GM23338 (cell line): ENCODE measurements at regions not wholly inside any gene's neighbourhood (a gene's known extent, or its start where the extent isn't known, plus 50 kb on each side); places are given as distances from the start of the nearest gene placed in this dataset.

Experiments
- ATAC-seq: fragments of 200-7000 bp; cut with Tn5 transposase; 3 replicates; pipeline ENCODE4 v1.9.1; 2020
- DNase-seq: peaks from one replicate; pipeline ENCODE4 v3.0.0-alpha.2; 2015; ENCODE audit warnings: low spot score
- H2AFZ ChIP-seq: fragments of 200-600 bp; sonication (generic); 2 replicates; pipeline ENCODE4 v1.8.0; 2016; ENCODE audit warnings: antibody characterized with exemption, mild to moderate bottlenecking, moderate library complexity
- H3F3A ChIP-seq: fragments of 200-600 bp; sonication (generic); replicated peaks from 2 replicates; pipeline ENCODE4 v1.8.0; 2017; ENCODE audit warnings: antibody characterized with exemption, mixed run types, low read depth
- H3K27ac ChIP-seq: fragments of 200-600 bp; sonication (generic); 2 replicates; pipeline ENCODE4 v1.6.1; 2016; ENCODE audit warnings: low read depth
- H3K27me3 ChIP-seq: fragments of 200-600 bp; sonication (generic); 2 replicates; pipeline ENCODE4 v1.8.0; 2016; ENCODE audit warnings: mild to moderate bottlenecking, mixed run types, moderate library complexity; ENCODE audit not compliant: insufficient read depth
- H3K36me3 ChIP-seq: fragments of 200-600 bp; sonication (generic); 2 replicates; pipeline ENCODE4 v1.8.0; 2016; ENCODE audit warnings: mild to moderate bottlenecking; ENCODE audit not compliant: insufficient read depth
- H3K4me1 ChIP-seq: fragments of 200-600 bp; sonication (generic); 2 replicates; pipeline ENCODE4 v1.8.0; 2016; ENCODE audit warnings: mild to moderate bottlenecking, moderate library complexity; ENCODE audit not compliant: insufficient read depth
- H3K4me2 ChIP-seq: fragments of 200-600 bp; sonication (generic); 2 replicates; pipeline ENCODE4 v1.7.1; 2017; ENCODE audit warnings: mixed run types
- H3K4me3 ChIP-seq: fragments of 200-600 bp; sonication (generic); 2 replicates; pipeline ENCODE4 v1.6.1; 2016; ENCODE audit warnings: mixed run types
- H3K79me2 ChIP-seq: fragments of 200-600 bp; sonication (generic); replicated peaks from 2 replicates; pipeline ENCODE4 v1.8.0; 2017; ENCODE audit warnings: mild to moderate bottlenecking; ENCODE audit not compliant: insufficient read depth
- H3K9me2 ChIP-seq: fragments of 200-600 bp; sonication (generic); 2 replicates; pipeline ENCODE4 v1.8.0; 2017; ENCODE audit not compliant: insufficient read depth
- H4K20me1 ChIP-seq: fragments of 200-600 bp; sonication (generic); replicated peaks from 2 replicates; pipeline ENCODE4 v1.8.0; 2017; ENCODE audit warnings: mild to moderate bottlenecking; ENCODE audit not compliant: insufficient read depth
- H3K27ac Mint-ChIP-seq: 2 replicates; pipeline ENCODE4 v1.8.0; 2020; ENCODE audit warnings: inconsistent platforms, mild to moderate bottlenecking, moderate library complexity, mixed read lengths
- H3K27me3 Mint-ChIP-seq: 3 replicates; pipeline ENCODE4 v1.8.0; 2022; ENCODE audit warnings: low read depth, mild to moderate bottlenecking, moderate library complexity, mixed read lengths, inconsistent platforms; ENCODE audit not compliant: insufficient read depth, poor library complexity
- H3K36me3 Mint-ChIP-seq: 3 replicates; pipeline ENCODE4 v1.8.0; 2021; ENCODE audit warnings: low read depth, mild to moderate bottlenecking, inconsistent platforms, moderate library complexity, mixed read lengths
- H3K4me1 Mint-ChIP-seq: 3 replicates; pipeline ENCODE4 v1.8.0; 2020; ENCODE audit warnings: mild to moderate bottlenecking, inconsistent platforms, mixed read lengths
- H3K4me3 Mint-ChIP-seq: 3 replicates; pipeline ENCODE4 v1.8.0; 2021; ENCODE audit warnings: moderate library complexity, mild to moderate bottlenecking, inconsistent platforms, mixed read lengths
- H3K9me3 Mint-ChIP-seq: 3 replicates; pipeline ENCODE4 v1.8.0; 2020; ENCODE audit warnings: moderate library complexity, mild to moderate bottlenecking, inconsistent platforms, mixed read lengths
- CREB1 ChIP-seq: fragments of 250-450 bp; sonication (Bioruptor Pico); IDR thresholded peaks from 2 replicates; pipeline ENCODE4 v1.5.0; 2020; ENCODE audit warnings: low read depth, mild to moderate bottlenecking, moderate library complexity
- ETS1 ChIP-seq: IDR thresholded peaks from 2 replicates; pipeline ENCODE4 v1.6.1; 2016; ENCODE audit warnings: antibody characterized with exemption
- EZH2phosphoT487 ChIP-seq: fragments of 200-600 bp; sonication (generic); IDR thresholded peaks from one replicate; pipeline ENCODE4 v1.8.1; 2018; ENCODE audit warnings: antibody characterized with exemption; ENCODE audit not compliant: unreplicated experiment
- JUNB ChIP-seq: IDR thresholded peaks from one replicate; pipeline ENCODE4 v1.6.1; 2016; ENCODE audit warnings: antibody characterized with exemption; ENCODE audit not compliant: unreplicated experiment
- NANOG ChIP-seq: IDR thresholded peaks from 2 replicates; pipeline ENCODE4 v1.6.1; 2016; ENCODE audit warnings: antibody characterized with exemption, borderline replicate concordance
- POLR2AphosphoS5 ChIP-seq: IDR thresholded peaks from 2 replicates; pipeline ENCODE4 v1.6.1; 2016; ENCODE audit warnings: antibody characterized with exemption, low read depth
- REST ChIP-seq: IDR thresholded peaks from one replicate; pipeline ENCODE4 v1.6.1; 2018; ENCODE audit warnings: antibody characterized with exemption; ENCODE audit not compliant: unreplicated experiment
- STAT1 ChIP-seq: IDR thresholded peaks from one replicate; pipeline ENCODE4 v1.6.1; 2016; ENCODE audit warnings: antibody characterized with exemption; ENCODE audit not compliant: unreplicated experiment
- ZNF114 ChIP-seq: fragments of 250-450 bp; sonication (Bioruptor Pico); IDR thresholded peaks from 2 replicates; pipeline ENCODE4 v1.5.0; 2020; ENCODE audit warnings: mild to moderate bottlenecking, moderate library complexity
- ZNF331 ChIP-seq: fragments of 250-450 bp; sonication (Bioruptor Pico); IDR thresholded peaks from 2 replicates; pipeline ENCODE4 v1.5.0; 2020; ENCODE audit warnings: low read depth, mild to moderate bottlenecking, moderate library complexity
- ZNF462 ChIP-seq: fragments of 250-450 bp; sonication (Bioruptor Pico); IDR thresholded peaks from 2 replicates; pipeline ENCODE4 v1.5.0; 2020; ENCODE audit warnings: mild to moderate bottlenecking, moderate library complexity

GRCh38 chr9:134545215-134545542 is 96.4 kb upstream of the COL5A1 start:
- no peaks in the 10 kb centered on the region for H3K79me2 ChIP-seq
- no peaks in the 10 kb centered on the region for H3K9me2 ChIP-seq
- TF ChIP-seq JUNB, result no peak
- no peak for TF ChIP-seq STAT1
- TF ChIP-seq ZNF114, result no peak
- no peak for TF ChIP-seq NANOG
- H3K27me3 Mint-ChIP-seq, result peaks cover under 1% of the 10 kb centered on the region
- no peaks in the 10 kb centered on the region; the same call in 2 of the 3 replicates for H3K36me3 Mint-ChIP-seq
- H3K4me1 Mint-ChIP-seq, result peaks cover 10% of the 10 kb centered on the region; the same call in 2 of the 3 replicates
- no peaks in the 10 kb centered on the region for H3K36me3 ChIP-seq
- H3F3A ChIP-seq, result no peaks in the 10 kb centered on the region
- H3K27me3 ChIP-seq, result no peaks in the 10 kb centered on the region
- ATAC-seq (no peak), DNase-seq (no peak)
- no peaks in the 10 kb centered on the region for H4K20me1 ChIP-seq
- H2AFZ ChIP-seq, result no peak overlapping the region
- no peak overlapping the region for H3K4me2 ChIP-seq
- no peak overlapping the region for H3K27ac ChIP-seq
- H3K27ac Mint-ChIP-seq, result no peak overlapping the region
- H3K4me3 Mint-ChIP-seq, result no peak overlapping the region
- no peak overlapping the region for H3K4me3 ChIP-seq
- no peaks in the 10 kb centered on the region for H3K9me3 Mint-ChIP-seq
- H3K4me1 ChIP-seq, result 0 out of 2 replicates have a peak, but pooled peaks cover 3% of the 10 kb centered on the region

GRCh38 chr9:134545543-134546245 is 95.9 kb upstream of the COL5A1 start:
- Mint-ChIP-seq H3K4me1 (peaks cover 10% of the 10 kb centered on the region; the same call in 2 of the 3 replicates), H3K9me3 (peaks cover 3% of the 10 kb centered on the region; the same call in 1 of the 3 replicates), H3K4me3 (no peak overlapping the region), H3K27ac (no peak overlapping the region), H3K27me3 (peaks cover 4% of the 10 kb centered on the region), H3K36me3 (peaks cover 2% of the 10 kb centered on the region; the same call in 1 of the 3 replicates)
- DNase-seq (no peak), ATAC-seq (no peak)
- H3K4me1 ChIP-seq, result 0 out of 2 replicates have a peak, but pooled peaks cover 3% of the 10 kb centered on the region
- H3K9me2 ChIP-seq, result no peaks in the 10 kb centered on the region
- H3F3A ChIP-seq, result no peaks in the 10 kb centered on the region
- no peak overlapping the region for H2AFZ ChIP-seq
- no peak overlapping the region for H3K27ac ChIP-seq
- no peaks in the 10 kb centered on the region for H3K79me2 ChIP-seq
- no peak overlapping the region for H3K4me2 ChIP-seq
- H3K4me3 ChIP-seq, result no peak overlapping the region
- H3K27me3 ChIP-seq, result no peaks in the 10 kb centered on the region
- no peaks in the 10 kb centered on the region for H4K20me1 ChIP-seq
- H3K36me3 ChIP-seq, result no peaks in the 10 kb centered on the region
- TF ChIP-seq STAT1, result no peak
- TF ChIP-seq JUNB, result no peak
- no peak for TF ChIP-seq ZNF462 (CRISPR knock-in tag)
- no peak for TF ChIP-seq ETS1
- TF ChIP-seq REST, result no peak
- no peak for TF ChIP-seq NANOG
- no peak for TF ChIP-seq CREB1 (CRISPR knock-in tag)
- TF ChIP-seq POLR2AphosphoS5, result no peak
- TF ChIP-seq ZNF114, result no peak
- no peak for TF ChIP-seq ZNF331 (CRISPR knock-in tag)
- TF ChIP-seq EZH2phosphoT487, result no peak
